Skeletal muscle satellite cell (primary cell): ENCODE measurements at regions not wholly inside any gene's neighbourhood (a gene's known extent, or its start where the extent isn't known, plus 50 kb on each side); places are given as distances from the start of the nearest gene placed in this dataset.
"Not testable (repeated sequence)": the region's sequence is repeated elsewhere in the genome, so short reads cannot be mapped to it uniquely, and the experiment has no call there.

Source experiments
- H3K27me3 ChIP-seq: 2 replicates; pipeline ENCODE4 v1.7.0; 2013; ENCODE audit warnings: low read length; ENCODE audit not compliant: control insufficient read depth, insufficient read depth
- H3K36me3 ChIP-seq: 2 replicates; pipeline ENCODE4 v1.7.0; 2013; ENCODE audit warnings: mild to moderate bottlenecking, control low read depth, low read length; ENCODE audit not compliant: insufficient read depth
- H3K4me1 ChIP-seq: 2 replicates; pipeline ENCODE4 v1.7.0; 2013; ENCODE audit warnings: low read length; ENCODE audit not compliant: control insufficient read depth, insufficient read depth
- H3K4me2 ChIP-seq: 2 replicates; pipeline ENCODE4 v1.7.0; 2013; ENCODE audit warnings: mild to moderate bottlenecking, low read length
- H3K4me3 ChIP-seq: 2 replicates; pipeline ENCODE4 v1.7.0; 2013; ENCODE audit warnings: low read length
- H3K9ac ChIP-seq: 2 replicates; pipeline ENCODE4 v1.7.0; 2013; ENCODE audit warnings: mild to moderate bottlenecking, low read depth, low read length, moderate library complexity
- H3K9me3 ChIP-seq: replicated peaks from 2 replicates; pipeline ENCODE4 v1.7.0; 2013; ENCODE audit warnings: mild to moderate bottlenecking, control low read depth, low read length

- no peaks in the 10 kb centered on the region for H3K27me3 ChIP-seq
- H3K4me2 ChIP-seq: no peak overlapping the region
- H3K4me3 ChIP-seq: no peak overlapping the region
- no peaks in the 10 kb centered on the region for H3K9me3 ChIP-seq
- H3K36me3 ChIP-seq: no peaks in the 10 kb centered on the region
- H3K4me1 ChIP-seq: peaks cover 18% of the 10 kb centered on the region
- no peak overlapping the region for H3K9ac ChIP-seq
Measured at GRCh38 chr6:2354138-2354491, 108.7 kb upstream of the GMDS start.

GRCh38 chr6:2353412-2354137 lies 108.2 kb upstream of the GMDS start:
- no peaks in the 10 kb centered on the region for H3K9me3 ChIP-seq
- H3K4me2 ChIP-seq: no peak overlapping the region
- H3K4me1 ChIP-seq: peaks cover 18% of the 10 kb centered on the region
- no peaks in the 10 kb centered on the region for H3K27me3 ChIP-seq
- no peaks in the 10 kb centered on the region for H3K36me3 ChIP-seq
- H3K4me3 ChIP-seq: no peak overlapping the region
- no peak overlapping the region for H3K9ac ChIP-seq

- peaks cover 18% of the 10 kb centered on the region for H3K4me1 ChIP-seq
- H3K36me3 ChIP-seq: no peaks in the 10 kb centered on the region
- H3K4me2 ChIP-seq: peak overlapping the region; percentile 51
- H3K27me3 ChIP-seq: no peaks in the 10 kb centered on the region
- no peak overlapping the region for H3K9ac ChIP-seq
- H3K9me3 ChIP-seq: no peaks in the 10 kb centered on the region
- H3K4me3 ChIP-seq: no peak overlapping the region
Measured at GRCh38 chr6:2351807-2352431, 106.5 kb upstream of the GMDS start.

GRCh38 chr6:2351090-2351489 lies 105.7 kb upstream of the GMDS start:
- H3K9ac ChIP-seq: no peak overlapping the region
- peaks cover 18% of the 10 kb centered on the region for H3K4me1 ChIP-seq
- H3K9me3 ChIP-seq: no peaks in the 10 kb centered on the region
- no peak overlapping the region for H3K4me3 ChIP-seq
- H3K4me2 ChIP-seq: no peak overlapping the region
- H3K36me3 ChIP-seq: no peaks in the 10 kb centered on the region
- H3K27me3 ChIP-seq: no peaks in the 10 kb centered on the region

GRCh38 chr6:2346078-2346477 lies 100.7 kb upstream of the GMDS start:
- H3K27me3 ChIP-seq: no peaks in the 10 kb centered on the region
- H3K9me3 ChIP-seq: no peaks in the 10 kb centered on the region
- H3K9ac ChIP-seq: no peak overlapping the region
- no peak overlapping the region for H3K4me2 ChIP-seq
- H3K4me3 ChIP-seq: no peak overlapping the region
- H3K36me3 ChIP-seq: no peaks in the 10 kb centered on the region
- H3K4me1 ChIP-seq: no peaks in the 10 kb centered on the region

- no peak overlapping the region for H3K4me2 ChIP-seq
- H3K4me3 ChIP-seq: no peak overlapping the region
- no peaks in the 10 kb centered on the region for H3K9me3 ChIP-seq
- no peaks in the 10 kb centered on the region for H3K4me1 ChIP-seq
- no peaks in the 10 kb centered on the region for H3K27me3 ChIP-seq
- H3K9ac ChIP-seq: no peak overlapping the region
- H3K36me3 ChIP-seq: no peaks in the 10 kb centered on the region
Measured at GRCh38 chr6:2344319-2344905, 99.0 kb upstream of the GMDS start.

GRCh38 chr6:2327591-2327990 lies 82.2 kb upstream of the GMDS start:
- no peaks in the 10 kb centered on the region for H3K36me3 ChIP-seq
- H3K27me3 ChIP-seq: no peaks in the 10 kb centered on the region
- H3K4me1 ChIP-seq: no peaks in the 10 kb centered on the region
- no peak overlapping the region for H3K4me2 ChIP-seq
- H3K9me3 ChIP-seq: no peaks in the 10 kb centered on the region
- no peak overlapping the region for H3K4me3 ChIP-seq
- H3K9ac ChIP-seq: no peak overlapping the region

- Histone ChIP-seq H3K4me1 (no peaks in the 10 kb centered on the region), H3K27me3 (no peaks in the 10 kb centered on the region), H3K9ac (no peak overlapping the region), H3K4me3 (no peak overlapping the region), H3K9me3 (no peaks in the 10 kb centered on the region), H3K4me2 (no peak overlapping the region), H3K36me3 (no peaks in the 10 kb centered on the region)
Measured at GRCh38 chr6:2324166-2324953, 79.0 kb upstream of the GMDS start.

GRCh38 chr6:2317498-2317897 lies 72.1 kb upstream of the GMDS start:
- H3K9me3 ChIP-seq, H3K36me3 ChIP-seq, H3K27me3 ChIP-seq, H3K4me2 ChIP-seq, H3K4me1 ChIP-seq, H3K4me3 ChIP-seq, H3K9ac ChIP-seq: not testable (repeated sequence)

- Histone ChIP-seq H3K9me3 (no peaks in the 10 kb centered on the region), H3K4me1 (no peaks in the 10 kb centered on the region), H3K27me3 (no peaks in the 10 kb centered on the region), H3K4me3 (no peak overlapping the region), H3K36me3 (no peaks in the 10 kb centered on the region), H3K4me2 (no peak overlapping the region), H3K9ac (no peak overlapping the region)
Measured at GRCh38 chr6:2314641-2315040, 69.2 kb upstream of the GMDS start.

- Histone ChIP-seq H3K9me3 (no peaks in the 10 kb centered on the region), H3K4me3 (no peak overlapping the region), H3K9ac (no peak overlapping the region), H3K27me3 (no peaks in the 10 kb centered on the region), H3K36me3 (no peaks in the 10 kb centered on the region), H3K4me1 (no peaks in the 10 kb centered on the region), H3K4me2 (no peak overlapping the region)
Measured at GRCh38 chr6:2310042-2310441, 64.6 kb upstream of the GMDS start.
